DOHH2 (cell line): ENCODE measurements at regions not wholly inside any gene's neighbourhood (a gene's known extent, or its start where the extent isn't known, plus 50 kb on each side); places are given as distances from the start of the nearest gene placed in this dataset.

Experiments
- H3F3A ChIP-seq: fragments of 200-600 bp; sonication (generic), shearing (Covaris generic); 2 replicates; pipeline ENCODE4 v1.6.0; 2016; ENCODE audit warnings: antibody characterized with exemption, mild to moderate bottlenecking; ENCODE audit not compliant: control insufficient read depth, insufficient read depth
- H3K27ac ChIP-seq: fragments of 200-600 bp; sonication (generic); 2 replicates; pipeline ENCODE4 v1.5.1; 2014; ENCODE audit warnings: low read depth, mild to moderate bottlenecking, low read length, moderate library complexity
- H3K27me3 ChIP-seq: fragments of 200-600 bp; sonication (generic); 2 replicates; pipeline ENCODE4 v1.6.1; 2014; ENCODE audit warnings: mild to moderate bottlenecking, low read length, mixed read lengths; ENCODE audit not compliant: control insufficient read depth
- H3K36me3 ChIP-seq: fragments of 200-600 bp; sonication (generic); 2 replicates; pipeline ENCODE4 v1.6.1; 2014; ENCODE audit warnings: mild to moderate bottlenecking, low read length, moderate library complexity, mixed read lengths; ENCODE audit not compliant: control insufficient read depth
- H3K4me1 ChIP-seq: fragments of 200-600 bp; sonication (generic); 2 replicates; pipeline ENCODE4 v1.6.1; 2014; ENCODE audit warnings: mild to moderate bottlenecking, low read length, mixed read lengths; ENCODE audit not compliant: control insufficient read depth
- H3K4me2 ChIP-seq: fragments of 200-600 bp; sonication (generic); 2 replicates; pipeline ENCODE4 v1.6.0; 2014; ENCODE audit warnings: mild to moderate bottlenecking, low read length, moderate library complexity
- H3K4me3 ChIP-seq: fragments of 200-600 bp; sonication (generic); 2 replicates; pipeline ENCODE4 v1.5.1; 2014; ENCODE audit warnings: mild to moderate bottlenecking, low read length, mixed read lengths
- H3K79me2 ChIP-seq: fragments of 200-600 bp; sonication (generic); 2 replicates; pipeline ENCODE4 v1.6.1; 2014; ENCODE audit warnings: mild to moderate bottlenecking, low read length, mixed read lengths; ENCODE audit not compliant: control insufficient read depth
- H3K9me2 ChIP-seq: fragments of 200-600 bp; sonication (generic); replicated peaks from 2 replicates; pipeline ENCODE4 v1.6.1; 2014; ENCODE audit warnings: mild to moderate bottlenecking, low read length, mixed read lengths; ENCODE audit not compliant: control insufficient read depth
- H3K9me3 ChIP-seq: fragments of 200-600 bp; sonication (generic); 2 replicates; pipeline ENCODE4 v1.6.1; 2014; ENCODE audit warnings: antibody characterized with exemption, low read length, mixed read lengths; ENCODE audit not compliant: control insufficient read depth, insufficient read depth
- H4K20me1 ChIP-seq: fragments of 200-600 bp; sonication (generic); 2 replicates; pipeline ENCODE4 v1.6.0; 2014; ENCODE audit warnings: low read depth, mild to moderate bottlenecking, antibody characterized with exemption, low read length, moderate library complexity; ENCODE audit not compliant: control insufficient read depth, insufficient read depth
- EZH2phosphoT487 ChIP-seq: fragments of 200-600 bp; sonication (generic); IDR thresholded peaks from 2 replicates; pipeline ENCODE4 v1.6.1; 2017; ENCODE audit warnings: borderline replicate concordance, mild to moderate bottlenecking, antibody characterized with exemption, low read length, moderate library complexity, mixed read lengths
- TF ChIP-seq, protein P1 (sequence below): fragments of 200-600 bp; sonication (generic); IDR thresholded peaks from one replicate; pipeline ENCODE4 v1.5.1; 2014; ENCODE audit warnings: antibody characterized with exemption, mild to moderate bottlenecking, low read depth, low read length; ENCODE audit not compliant: poor library complexity, severe bottlenecking

DNA sequence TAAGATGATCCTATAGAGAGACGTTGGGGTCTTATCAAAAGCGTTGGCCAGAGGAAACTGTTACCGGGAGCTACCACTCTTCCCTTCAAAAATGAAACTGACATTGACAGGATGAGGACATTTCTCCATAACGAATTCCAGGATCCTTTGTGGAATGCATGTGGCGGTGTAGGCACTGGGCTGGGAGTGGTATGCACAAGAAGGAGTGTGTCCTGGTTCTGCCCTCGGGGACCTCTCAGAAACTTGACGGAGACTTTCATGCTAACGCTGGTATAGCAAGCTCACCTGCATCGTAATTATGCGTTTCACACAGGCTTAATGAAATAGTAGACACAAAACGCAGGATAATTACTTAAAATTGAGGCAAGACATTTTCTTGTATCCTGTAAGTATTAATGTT is 441.1 kb downstream of the FGF9 start:
- Histone ChIP-seq H3K4me2 (no peak overlapping the region), H4K20me1 (no peaks in the 10 kb centered on the region), H3K27me3 (no peaks in the 10 kb centered on the region), H3K79me2 (no peaks in the 10 kb centered on the region), H3K4me1 (no peaks in the 10 kb centered on the region), H3F3A (no peaks in the 10 kb centered on the region), H3K9me3 (no peaks in the 10 kb centered on the region; the same call in 1 of the 2 replicates), H3K4me3 (no peak overlapping the region), H3K9me2 (no peaks in the 10 kb centered on the region), H3K27ac (no peak overlapping the region), H3K36me3 (no peaks in the 10 kb centered on the region)
- no peak for TF ChIP-seq EZH2phosphoT487
- TF ChIP-seq, protein P1, sequence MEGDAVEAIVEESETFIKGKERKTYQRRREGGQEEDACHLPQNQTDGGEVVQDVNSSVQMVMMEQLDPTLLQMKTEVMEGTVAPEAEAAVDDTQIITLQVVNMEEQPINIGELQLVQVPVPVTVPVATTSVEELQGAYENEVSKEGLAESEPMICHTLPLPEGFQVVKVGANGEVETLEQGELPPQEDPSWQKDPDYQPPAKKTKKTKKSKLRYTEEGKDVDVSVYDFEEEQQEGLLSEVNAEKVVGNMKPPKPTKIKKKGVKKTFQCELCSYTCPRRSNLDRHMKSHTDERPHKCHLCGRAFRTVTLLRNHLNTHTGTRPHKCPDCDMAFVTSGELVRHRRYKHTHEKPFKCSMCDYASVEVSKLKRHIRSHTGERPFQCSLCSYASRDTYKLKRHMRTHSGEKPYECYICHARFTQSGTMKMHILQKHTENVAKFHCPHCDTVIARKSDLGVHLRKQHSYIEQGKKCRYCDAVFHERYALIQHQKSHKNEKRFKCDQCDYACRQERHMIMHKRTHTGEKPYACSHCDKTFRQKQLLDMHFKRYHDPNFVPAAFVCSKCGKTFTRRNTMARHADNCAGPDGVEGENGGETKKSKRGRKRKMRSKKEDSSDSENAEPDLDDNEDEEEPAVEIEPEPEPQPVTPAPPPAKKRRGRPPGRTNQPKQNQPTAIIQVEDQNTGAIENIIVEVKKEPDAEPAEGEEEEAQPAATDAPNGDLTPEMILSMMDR, result no peak

DNA sequence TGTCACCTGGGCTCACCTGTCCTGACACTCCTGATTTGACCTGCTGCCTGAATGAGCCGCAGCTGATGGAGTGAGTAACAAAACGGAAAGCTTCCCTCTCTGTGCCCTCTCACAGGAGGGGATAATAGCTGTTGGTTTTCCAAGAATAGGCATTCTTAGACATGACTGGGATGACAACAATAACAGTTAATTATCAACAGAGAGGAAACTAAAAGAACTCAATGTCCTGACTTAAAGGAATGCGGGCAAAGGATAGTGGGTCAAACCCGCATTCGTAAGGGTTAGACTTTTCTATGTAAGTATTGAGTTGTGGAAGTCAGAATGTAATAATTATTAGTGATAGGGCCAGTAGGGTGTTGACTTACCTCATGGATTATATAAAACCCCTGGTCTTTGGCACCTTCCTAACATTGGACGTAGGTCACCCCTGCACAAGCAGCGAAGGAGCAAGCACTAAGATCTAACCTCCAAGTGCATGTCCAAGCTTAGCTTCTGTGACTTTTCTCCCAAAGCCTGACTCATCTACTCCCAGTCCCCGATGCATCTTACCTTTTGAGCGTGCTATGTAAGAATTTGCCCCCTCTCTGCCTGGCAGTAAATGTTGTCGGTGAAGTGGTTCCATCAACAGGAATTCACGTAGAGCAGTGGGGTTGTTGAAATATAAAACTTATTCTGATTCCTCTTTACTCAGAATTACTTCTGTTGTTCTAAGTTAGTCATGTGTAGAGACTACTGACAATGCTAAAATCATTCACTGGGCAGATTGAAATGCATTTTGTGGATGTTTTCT is 442.3 kb downstream of the FGF9 start:
- H3K79me2 ChIP-seq, result no peaks in the 10 kb centered on the region
- no peaks in the 10 kb centered on the region for H3F3A ChIP-seq
- no peak overlapping the region for H3K4me2 ChIP-seq
- H3K9me2 ChIP-seq, result no peaks in the 10 kb centered on the region
- no peaks in the 10 kb centered on the region for H3K4me1 ChIP-seq
- no peak overlapping the region for H3K27ac ChIP-seq
- no peaks in the 10 kb centered on the region for H3K36me3 ChIP-seq
- no peaks in the 10 kb centered on the region; the same call in 1 of the 2 replicates for H3K9me3 ChIP-seq
- no peaks in the 10 kb centered on the region for H4K20me1 ChIP-seq
- no peak overlapping the region for H3K4me3 ChIP-seq
- no peaks in the 10 kb centered on the region for H3K27me3 ChIP-seq
- TF ChIP-seq, protein P1, result no peak
- TF ChIP-seq EZH2phosphoT487, result no peak

DNA sequence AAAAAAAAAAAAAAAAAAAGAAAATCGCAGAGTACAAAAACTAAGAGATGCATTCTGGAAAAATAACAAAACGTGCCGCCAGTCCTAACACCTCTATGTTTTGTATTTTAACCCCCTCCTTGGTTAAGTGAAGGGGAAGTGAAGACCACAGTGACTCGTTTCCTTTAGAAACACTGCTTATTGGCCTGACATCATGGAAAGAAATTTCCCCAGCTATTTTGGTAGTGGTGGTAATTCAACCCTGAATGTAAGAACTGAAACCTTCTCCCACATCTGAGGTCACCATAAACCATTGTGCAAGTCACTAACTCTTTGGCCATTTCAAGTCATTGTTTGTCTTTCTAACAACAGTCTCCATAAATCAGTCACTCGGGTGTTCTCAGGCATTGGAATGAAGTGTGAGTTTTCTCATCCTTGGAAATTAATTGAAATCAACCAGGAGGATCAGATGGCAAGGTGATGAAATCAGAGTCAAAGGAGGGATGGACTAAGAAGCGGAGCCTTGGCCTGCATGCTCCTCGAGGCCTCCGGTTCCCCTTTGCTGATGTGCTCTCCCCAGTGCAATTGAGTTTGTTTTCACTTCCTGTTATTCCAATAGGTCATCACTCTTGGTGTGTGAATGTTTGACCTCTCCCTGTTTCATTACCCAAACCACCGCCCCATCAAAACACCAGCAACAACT is 443.9 kb downstream of the FGF9 start:
- H3K9me3 ChIP-seq, result no peaks in the 10 kb centered on the region; the same call in 1 of the 2 replicates
- H3K27ac ChIP-seq, result no peak overlapping the region
- H4K20me1 ChIP-seq, result no peaks in the 10 kb centered on the region
- TF ChIP-seq EZH2phosphoT487, result no peak
- TF ChIP-seq, protein P1, result no peak
- no peaks in the 10 kb centered on the region for H3F3A ChIP-seq
- H3K36me3 ChIP-seq, result no peaks in the 10 kb centered on the region
- H3K4me1 ChIP-seq, result no peaks in the 10 kb centered on the region
- H3K27me3 ChIP-seq, result no peaks in the 10 kb centered on the region
- H3K4me2 ChIP-seq, result no peak overlapping the region
- H3K79me2 ChIP-seq, result no peaks in the 10 kb centered on the region
- H3K4me3 ChIP-seq, result no peak overlapping the region
- no peaks in the 10 kb centered on the region for H3K9me2 ChIP-seq
